Stimulated activated CD4-positive, alpha-beta T cell treated with anti-CD3 and anti-CD28 coated beads, Interleukin-15, amount 100 ng/mL, for 24 hours (primary cell): ENCODE measurements at regions not wholly inside any gene's neighbourhood (a gene's known extent, or its start where the extent isn't known, plus 50 kb on each side); places are given as distances from the start of the nearest gene placed in this dataset.

Experiments
- DNase-seq: peaks from one replicate; pipeline ENCODE4 v3.0.0-alpha.2; 2020

DNA sequence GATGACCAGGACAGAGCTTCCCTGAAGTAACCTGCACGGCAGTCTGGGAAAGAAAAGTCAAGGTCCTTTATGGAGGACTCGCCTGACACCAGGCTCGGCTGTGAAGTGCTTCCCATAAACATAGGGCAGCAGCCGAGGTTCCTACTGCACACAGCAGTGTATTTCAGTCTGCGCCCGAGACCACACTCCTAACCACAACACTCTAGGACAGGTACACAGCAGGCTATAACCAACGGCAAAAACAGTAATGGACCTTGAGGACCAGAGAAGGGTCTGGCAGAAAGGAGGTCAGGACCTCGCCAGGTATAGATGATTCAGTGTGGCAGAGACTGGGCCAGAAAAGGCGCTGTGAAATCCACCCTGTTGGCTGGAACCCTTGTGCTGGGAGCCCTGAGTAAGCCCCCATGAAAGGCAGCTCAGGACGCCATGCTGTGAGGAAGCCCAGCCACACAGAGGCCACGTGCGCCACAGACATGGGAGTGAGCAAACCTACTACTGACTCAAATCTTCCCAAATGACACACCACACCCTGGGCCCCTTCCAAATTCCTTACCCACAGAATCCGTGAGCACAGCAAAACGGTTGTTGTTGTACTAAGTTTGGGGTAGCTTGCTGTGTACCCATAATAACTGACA, 129.6 kb upstream of the CST7 start:
- no peak for DNase-seq

DNA sequence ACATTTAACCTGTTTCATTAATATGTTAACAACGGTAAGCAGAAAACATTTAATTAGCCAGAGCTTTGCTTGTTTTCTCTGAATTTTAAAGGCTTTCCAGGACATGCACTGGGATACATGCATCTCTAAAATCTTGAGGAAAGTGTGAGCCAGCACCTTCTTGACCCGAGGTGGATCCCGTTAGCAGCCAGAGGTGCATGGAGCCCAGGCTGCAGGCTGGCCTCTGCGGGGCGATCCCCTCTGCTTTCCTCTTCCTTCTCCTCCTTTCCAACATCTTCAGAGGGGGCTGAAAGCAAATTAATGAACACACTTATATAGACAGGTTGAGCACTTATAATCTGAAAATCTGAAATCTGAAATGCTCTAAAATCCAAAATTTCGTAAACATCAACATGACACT, 128.7 kb upstream of the CST7 start:
- no peak for DNase-seq

DNA sequence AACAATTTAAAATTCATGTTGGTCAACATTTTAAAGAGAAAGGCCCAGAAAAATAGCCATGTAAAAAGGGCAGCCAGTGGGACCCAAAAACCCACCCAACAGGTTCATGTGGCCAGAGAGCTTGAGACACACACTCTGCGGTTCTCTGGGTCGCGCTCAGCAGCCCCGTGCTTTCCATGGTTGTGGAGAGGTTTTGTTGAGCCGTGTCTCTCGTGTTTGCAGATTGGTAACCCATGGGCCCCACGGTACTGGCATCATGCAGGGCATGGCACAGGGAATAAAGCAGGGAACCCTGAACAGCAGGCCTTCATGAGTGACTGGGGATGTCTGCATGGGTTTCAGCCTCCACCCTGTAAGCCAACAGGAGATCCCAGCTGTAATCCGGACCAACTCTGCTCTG, 127.7 kb upstream of the CST7 start:
- no peak for DNase-seq

DNA sequence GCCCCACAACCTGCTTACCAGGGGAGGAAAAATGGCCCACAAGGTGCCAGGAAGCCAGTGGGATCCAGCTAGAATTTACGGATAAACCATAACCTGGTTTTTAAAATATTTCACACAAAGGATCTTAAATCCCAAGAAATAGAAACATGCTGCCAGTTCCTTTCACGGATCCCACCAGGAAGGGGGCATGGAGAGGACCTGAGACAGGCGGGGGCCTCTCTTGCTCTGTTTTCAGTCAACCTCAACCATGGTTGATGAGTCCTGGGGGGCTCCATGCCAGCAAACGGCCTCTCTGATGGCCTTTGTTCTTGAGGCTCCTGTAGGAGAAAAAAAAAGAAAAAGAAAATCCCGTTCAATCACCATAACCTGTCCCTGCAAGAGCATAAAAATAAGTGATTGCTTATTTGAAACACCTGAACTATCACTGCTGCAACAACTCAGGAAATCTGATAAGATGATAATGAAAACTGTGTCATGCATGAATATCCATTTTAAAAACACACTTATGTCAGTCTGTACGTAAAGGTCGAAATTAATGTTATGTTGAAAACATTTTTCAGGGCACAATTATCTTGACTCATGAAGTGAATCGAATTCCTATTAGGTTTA, 125.8 kb upstream of the CST7 start:
- no peak for DNase-seq

DNA sequence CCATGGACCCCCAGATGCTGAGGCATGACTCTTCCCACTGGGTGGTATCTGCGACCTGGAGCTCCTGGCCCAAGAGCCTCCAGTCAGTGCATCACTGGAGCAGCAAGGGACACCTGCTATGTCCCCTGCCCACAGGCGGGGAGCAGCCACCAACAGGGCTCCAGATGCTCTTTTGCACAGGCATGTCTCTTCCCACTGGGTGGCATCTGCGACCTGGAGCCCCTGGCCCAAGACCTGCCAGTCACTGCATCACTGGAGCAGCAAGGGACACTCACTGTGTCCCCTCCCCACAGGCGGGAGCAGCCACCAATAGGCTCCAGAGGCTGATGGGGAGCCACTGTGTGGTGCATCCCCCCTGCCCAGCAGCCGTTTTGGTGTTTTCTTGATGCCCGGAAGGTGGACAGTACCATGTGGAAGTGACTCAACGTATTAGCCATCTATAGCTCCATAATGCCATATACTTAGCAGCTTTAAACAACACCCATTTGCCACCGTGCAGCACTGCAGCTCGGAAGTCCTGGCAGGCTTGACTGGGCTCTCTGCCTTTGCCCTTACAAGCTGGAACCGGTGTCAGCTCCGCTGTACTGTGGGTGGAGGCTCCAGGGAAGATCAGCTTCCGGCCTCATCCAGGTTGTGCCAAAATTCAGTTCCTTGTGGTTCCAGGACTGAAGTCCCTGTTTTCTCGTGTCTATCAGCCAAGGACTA, 124.9 kb upstream of the CST7 start:
- no peak for DNase-seq

DNA sequence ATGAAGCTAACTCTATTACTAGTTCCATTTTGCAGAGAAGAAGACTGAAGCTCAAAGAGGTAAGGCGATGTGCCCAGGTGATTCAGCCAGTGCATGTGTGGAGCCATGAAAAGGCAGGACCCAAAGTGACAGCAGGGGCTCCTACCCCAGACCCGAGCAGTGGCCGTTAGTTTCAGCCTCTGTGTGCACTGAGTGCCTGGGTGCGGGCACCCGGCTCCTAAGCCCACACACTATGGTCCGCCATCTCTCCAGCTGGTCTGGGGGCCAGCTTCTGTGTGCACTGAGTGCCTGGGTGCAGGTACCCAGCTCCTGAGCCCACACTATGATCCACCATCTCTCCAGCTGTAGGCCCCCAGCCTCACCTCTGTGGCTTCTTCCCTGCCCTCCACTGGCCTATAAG, 123.5 kb upstream of the CST7 start:
- no peak for DNase-seq

DNA sequence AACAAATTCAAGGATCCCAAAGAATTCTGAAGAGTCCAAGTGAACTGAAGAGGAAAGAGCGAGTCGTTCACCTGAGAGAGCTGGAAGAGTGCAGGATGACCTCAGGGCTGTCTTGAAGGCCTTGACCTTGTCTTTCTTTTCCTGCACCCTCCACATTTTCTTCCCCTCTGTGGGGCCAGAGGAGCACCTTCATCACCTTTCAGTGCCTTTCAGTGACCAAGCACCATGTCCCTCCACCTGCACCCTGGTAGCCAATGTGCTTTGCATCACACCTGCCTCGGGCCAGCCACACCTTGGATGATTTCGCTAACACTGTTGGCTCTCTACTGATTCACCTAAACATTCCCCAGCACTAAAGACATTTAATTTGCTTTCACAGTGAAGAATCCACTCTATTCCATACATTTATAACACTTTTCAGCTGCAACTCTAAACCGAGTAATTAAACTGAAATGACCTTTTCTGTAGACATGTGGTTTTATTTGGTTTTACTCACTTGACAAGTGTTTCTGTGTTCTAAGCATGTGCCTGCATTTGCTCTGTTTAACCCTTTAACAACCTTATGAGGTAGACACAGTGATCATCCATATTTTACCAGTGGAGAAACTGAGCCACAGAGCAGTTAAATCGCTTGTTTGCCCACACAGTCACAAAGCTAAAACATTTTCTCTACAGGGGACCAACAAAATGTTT, 121.3 kb upstream of the CST7 start:
- no peak for DNase-seq

DNA sequence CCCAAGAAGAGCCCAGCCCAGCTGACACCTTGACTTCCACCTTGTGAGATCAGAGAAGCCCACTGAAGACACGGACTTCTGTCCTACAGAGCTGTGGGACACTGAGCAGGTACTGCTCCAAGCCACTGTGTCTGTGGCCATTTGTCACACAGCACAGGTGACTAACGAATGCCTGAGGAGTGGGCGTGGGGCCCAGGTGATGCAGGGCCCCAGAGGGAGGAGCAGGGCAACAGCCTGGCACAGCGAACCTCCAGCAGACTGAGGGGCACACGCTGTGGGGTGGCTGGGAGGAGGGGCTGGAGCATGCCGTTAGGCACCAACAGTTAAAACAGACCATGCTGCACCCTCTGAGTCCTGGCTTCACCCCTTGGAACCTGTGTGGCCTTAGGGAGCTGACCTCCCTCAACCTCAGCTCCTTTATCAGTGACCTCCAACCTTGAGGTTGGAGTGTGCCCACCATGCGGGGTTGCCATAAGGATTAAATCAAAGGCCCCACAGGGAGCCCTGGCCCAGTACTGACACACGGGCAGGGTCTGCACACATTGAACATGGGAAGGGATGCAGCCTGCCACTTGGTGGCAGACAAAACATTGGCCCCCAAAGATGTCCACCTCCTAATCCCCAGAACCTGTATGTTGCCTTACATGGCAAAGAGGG, 119.9 kb upstream of the CST7 start:
- DNase-seq = no peak

DNA sequence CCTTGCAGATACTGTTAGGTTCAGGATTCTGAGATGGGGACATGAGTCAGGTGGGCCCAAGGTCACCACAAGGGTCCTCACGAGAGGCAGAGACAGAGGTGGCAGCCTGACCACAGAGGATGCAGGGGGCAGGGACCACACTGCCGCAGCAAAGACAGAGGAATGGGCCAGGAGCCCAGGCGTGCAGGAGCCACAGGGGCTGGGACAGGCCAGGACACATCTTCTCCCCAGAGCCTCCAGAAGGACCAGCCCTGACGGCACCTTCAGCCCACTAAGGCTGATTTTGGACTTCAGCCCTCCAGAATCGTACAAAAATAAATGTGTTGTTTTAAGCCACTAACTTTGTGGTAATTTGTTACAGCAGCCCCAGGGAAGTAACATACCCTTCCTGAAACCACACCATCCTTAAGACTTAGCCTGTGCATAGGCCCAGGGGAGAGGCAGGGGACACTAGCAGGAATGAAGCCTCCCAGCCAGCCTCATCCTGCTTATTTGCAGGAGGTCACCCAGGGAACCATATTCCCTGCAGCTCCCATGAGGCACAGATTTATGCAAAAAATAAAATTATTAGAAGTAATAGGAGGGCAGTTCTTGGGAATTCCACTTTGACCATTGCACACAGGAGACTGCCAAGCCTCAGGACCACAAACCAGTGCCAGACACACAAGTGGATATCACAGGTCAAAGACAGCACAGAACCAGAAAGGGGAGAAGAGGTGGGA, 119.3 kb upstream of the CST7 start:
- DNase-seq = no peak

DNA sequence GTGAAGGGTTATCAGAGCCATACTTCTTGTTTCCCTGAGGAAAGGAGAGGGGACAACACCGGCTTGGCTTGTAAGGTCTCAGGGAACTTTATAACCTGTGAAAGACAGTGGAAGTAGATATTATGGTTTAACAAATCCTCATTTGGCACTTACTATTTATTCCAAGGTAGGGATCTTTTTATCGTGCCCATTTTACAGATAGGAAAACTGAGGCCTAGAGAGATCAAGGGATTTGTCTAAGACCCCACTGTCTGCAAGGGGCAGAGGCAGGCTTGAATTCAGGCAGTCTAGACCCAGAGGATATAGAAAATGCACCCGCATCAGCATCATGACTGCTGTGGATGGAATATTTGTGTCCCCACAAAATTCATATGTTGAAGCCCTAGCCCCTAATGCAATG, 118.4 kb upstream of the CST7 start:
- no peak for DNase-seq

DNA sequence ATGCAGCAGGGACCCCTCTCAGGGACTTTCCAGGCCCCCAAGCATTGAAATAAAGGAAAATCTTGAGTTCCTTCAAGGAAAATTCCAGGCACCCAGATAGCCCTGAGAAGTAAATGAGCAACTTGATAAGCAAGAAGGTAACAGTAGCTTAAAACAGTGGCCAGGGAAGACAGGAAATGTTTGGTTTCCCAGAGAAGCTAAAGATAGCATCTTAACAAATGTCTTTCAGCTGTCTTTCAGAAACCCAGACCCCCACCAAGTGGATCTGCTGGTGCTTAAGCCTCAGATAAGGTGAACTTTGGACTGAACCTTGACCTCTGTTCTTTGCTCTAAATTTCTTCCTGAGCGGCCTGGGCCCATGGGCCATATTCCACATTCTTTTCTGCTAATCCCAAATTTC, 117.8 kb upstream of the CST7 start:
- no peak for DNase-seq

DNA sequence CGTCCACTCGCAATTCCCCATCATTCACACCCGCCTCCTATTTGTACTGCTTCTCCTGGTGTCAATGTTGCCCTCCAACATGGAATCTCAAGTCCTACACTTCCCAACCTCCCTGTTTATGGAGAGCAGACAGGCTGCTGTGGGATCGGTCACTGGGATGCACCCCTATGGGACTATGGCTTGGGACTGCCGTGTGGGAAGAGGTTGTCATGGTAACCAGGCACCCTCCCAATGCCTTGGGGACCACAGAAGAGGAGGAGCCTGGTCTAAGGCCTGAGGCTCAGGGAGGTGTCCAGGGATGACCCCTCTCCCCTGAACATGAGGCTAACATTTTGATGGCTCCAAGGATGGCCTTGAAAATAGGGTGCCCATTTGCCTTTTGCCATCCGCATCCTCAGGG, 116.6 kb upstream of the CST7 start:
- no peak for DNase-seq

DNA sequence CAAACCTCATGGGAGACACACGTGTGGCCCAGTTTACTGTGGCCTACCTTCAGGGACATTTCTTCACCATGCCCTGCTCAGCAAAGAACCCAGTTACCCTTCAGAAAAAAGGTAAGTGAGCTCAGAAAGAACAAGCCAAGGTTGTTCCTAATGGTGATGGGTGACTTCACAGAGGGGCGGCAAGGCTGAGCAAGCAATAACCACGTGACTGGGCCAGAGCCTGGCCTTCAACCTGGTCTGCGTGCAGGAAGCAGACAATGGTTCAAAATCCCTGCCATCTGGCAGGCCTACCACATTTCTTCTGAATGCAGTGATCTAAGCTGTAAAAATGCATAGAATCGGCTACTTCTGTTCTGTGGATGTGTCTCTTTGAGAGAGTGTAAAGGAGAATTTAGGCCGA, 115.5 kb upstream of the CST7 start:
- DNase-seq = no peak

DNA sequence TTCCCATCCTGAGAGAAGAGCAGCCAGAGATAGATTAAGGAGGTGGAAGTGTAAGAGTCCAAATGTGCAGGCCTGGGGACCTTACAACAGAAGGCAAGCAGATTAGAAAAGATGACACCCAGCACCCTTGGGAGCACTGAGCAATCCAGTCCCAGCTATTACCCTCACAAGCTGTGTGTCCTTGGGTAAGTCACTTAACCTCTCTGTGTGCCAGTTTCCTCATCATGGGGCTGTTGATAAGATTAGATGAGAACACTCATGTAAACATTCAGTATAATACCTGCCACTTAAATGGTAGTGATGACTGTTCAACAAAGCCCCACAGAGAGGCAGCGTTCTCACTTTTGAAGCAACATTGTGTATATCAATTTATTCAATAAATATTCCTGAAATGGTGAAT, 114.8 kb upstream of the CST7 start:
- no peak for DNase-seq

DNA sequence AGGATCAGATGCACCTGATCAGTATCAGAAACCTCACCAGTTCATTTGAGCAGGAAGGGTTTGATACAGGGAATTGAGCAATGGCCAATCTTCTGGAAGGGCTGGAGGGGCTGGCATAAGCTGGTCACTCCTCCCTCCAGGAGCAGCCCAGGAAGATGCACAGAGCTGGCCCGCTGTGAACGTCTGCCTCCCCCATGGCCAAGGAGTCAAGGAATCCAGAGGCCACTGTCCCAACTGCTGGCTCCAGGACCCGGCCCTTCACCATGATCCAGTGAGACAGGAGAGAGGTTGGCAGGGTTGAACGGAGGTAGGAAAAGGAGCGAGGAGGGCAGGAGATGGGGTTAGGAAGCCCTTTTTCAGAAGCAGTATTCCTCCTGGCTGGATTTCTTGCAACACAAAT, 113.9 kb upstream of the CST7 start:
- no peak for DNase-seq

DNA sequence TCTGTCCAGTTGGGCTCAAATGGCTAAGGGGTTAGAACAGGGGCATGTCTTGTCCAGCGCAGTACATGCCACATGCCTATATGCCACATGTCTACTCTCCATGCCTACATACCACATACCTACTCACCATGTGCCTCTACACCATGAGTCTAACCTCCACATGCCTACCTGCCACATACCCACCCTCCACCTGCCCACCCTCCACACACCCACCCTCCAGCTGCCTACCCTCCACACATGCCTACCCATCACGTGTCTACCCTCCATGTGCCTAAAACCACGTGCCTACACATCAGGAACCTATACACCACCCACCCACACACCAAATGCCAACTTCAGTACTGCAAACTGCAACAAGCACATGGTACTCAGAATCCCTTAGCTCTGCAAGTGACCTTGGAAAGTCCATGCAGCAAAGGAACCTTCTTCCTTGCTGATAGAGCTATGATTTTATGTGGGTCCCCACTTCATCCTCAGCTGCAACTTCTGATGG, 113.0 kb upstream of the CST7 start:
- DNase-seq = no peak

DNA sequence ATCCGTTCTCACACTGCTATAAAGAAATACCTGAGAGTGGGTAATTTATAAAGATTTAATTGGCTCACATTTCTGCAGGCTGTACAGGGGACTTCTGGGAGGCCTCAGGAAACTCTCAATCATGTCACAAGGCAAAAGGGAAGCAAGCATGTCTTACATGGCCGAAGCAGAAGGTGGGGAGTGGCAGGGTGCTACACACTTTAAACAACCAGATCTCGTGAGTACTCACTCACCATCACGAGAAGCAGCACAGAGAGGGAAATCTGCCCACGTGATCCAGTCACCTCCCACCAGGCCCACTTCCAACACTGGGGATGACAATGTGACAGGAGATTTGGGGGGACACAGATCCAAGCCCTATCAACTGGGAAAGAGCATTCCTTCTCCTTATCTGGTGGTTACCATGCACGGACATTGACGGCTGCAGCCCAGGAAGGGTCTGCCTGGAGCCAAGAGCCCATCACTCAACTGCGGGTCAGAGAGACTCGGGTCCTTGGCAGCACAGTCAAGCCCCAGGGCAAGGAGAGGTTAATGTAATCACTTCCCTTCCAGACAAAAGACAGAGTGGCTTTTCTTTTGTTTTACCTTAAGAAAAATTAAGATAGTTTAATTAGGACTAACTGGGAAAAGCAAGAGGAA, 112.3 kb upstream of the CST7 start:
- DNase-seq = no peak

DNA sequence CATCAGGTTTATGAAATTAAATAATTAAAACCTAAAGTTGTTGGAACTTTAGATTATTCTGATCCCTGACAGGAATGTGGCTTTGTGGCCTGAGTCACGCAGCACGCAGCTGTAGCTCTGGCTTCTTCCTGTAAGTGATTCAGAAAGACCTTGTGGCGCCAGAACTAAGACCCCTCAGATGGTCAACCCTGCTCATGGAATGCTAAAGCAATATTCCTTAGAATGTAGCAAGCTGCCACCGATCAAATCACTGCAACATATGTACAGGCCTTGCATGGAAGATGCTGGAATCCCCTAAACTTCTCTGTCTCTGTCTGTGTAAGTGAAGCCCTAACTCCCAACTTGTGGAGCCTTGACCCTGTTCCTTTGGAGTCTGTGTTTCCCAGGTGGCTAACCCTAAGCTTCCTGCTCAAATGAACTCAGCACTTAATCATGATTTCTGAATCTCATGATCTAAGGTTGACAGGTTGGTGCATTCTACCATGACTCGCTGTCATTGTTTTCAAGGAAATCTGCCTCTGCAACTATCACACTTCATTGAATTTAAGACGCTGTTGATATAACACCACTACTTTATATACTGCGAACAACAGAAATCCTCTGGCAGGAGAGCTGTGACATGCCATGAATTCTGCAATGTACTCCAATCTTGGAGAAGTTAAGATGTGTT, 111.2 kb upstream of the CST7 start:
- no peak for DNase-seq

DNA sequence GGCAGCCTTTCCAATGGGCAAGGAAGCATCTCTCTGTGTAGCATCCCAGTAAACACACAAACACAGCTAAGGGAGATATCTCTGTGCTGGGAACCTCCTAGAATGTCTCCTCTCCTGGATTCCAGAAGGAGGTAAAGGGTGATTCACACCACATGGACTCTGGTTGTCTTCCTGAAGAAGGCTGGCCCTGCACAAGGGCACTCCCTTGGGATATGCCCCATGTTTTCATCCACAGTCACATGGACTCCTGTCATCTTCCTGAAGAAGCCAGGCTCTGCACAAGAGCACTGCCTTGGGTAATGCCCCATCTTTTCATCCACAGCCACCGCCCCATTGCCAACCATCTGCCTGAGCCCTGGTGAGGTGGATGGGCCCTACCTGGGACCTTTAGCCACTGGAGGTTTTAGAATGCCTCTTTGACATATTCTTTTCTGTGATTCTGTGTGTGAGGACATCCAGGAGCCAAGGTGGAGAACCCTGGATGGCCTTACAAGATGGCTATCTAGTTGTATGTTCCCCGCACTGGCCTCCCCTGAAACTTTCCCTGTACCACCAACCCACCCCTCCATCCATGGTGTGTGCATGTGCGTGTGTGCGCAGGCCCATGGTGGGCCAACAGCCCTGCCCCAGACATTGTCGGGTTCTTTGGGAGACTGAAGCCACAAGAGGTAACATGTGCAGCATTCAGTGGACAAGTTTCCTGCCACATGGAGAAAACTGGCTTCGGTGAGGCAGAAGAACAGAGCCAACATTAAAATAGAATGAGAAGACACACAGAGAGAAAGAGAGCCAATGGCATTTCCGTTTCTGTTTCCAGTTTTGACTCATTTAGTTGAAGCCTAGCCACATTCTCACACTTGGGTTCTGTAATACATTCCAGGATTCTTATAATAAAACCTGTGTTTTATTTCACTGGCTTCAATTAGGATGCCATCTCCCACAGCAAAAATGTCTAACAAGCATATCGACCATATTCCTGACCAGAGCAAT, 110.2 kb upstream of the CST7 start:
- no peak for DNase-seq

DNA sequence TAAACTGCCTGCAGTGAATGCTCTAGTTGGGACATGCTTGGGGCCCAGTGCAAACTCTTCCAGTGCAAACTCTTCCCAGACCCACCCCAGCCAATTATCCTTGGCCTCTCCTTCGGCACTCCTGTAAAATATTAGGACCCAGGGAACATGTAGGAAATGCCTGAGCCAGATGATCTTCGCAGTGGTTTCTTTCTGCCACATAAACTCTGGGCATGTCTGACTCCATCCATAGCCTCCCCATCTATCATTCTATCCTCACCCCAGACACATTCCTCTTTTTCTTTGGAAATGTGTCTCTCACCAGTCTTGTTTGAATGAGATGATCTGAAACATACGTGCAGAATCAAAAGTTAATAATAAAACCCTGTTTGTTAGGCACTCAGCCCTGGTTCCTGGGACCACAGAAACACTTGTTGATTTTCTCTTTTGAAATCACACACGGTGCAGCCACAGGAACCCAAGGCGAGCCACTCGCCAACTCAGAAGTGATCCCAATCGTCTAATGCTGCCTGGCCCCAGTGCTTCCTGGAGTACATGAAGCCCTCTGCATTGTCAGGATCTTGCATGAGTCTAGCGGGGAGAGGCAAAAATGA, 108.9 kb upstream of the CST7 start:
- no peak for DNase-seq
